ENCODE measurements at regions not wholly inside any gene's neighbourhood (a gene's known extent, or its start where the extent isn't known, plus 50 kb on each side); places are given as distances from the start of the nearest gene placed in this dataset.
A peak's percentile ranks its signal among the peaks of the same experiment; 100 is the strongest.
"Not testable (repeated sequence)": the region's sequence is repeated elsewhere in the genome, so short reads cannot be mapped to it uniquely, and the experiment has no call there.

DNA sequence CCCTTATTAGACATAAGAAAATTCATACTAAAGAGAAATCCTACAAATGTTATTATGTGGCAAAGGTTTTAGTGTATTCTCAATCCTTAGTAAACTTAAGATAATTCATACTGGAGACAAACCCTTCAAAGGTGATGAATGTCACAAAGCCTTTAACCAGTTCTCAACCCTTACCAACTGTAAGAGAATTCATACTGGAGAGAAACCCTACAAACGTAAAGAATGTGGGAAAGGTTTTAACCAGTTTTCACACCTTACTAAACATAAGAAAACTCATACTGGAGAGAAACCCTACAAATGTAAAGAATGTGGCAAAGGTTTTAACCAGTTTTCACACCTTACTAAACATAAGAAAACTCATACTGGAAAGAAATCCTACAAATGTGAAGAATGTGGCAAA lies 93.2 kb downstream of the ZNF680 start:
- Histone ChIP-seq H3K4me2 (ENCODE audit: insufficient read depth, low read length) (no peak overlapping the region), H3K27me3 (ENCODE audit: insufficient read depth, low read length) (no peaks in the 10 kb centered on the region), H3K36me3 (ENCODE audit: insufficient read depth, low read length) (no peaks in the 10 kb centered on the region), H2AFZ (ENCODE audit: low read length) (no peak overlapping the region), H3K4me1 (ENCODE audit: insufficient read depth, low read length) (no peaks in the 10 kb centered on the region), H3K79me2 (ENCODE audit: insufficient read depth, low read length) (no peaks in the 10 kb centered on the region), H4K20me1 (ENCODE audit: insufficient read depth, low read length) (no peaks in the 10 kb centered on the region), H3K4me3 (ENCODE audit: insufficient read depth, low read length) (no peak overlapping the region), H3K27ac (ENCODE audit: low read depth, low read length) (no peak overlapping the region), H3K9me3 (ENCODE audit: low read depth, low read length) (peaks cover 4% of the 10 kb centered on the region)
- TF ChIP-seq, protein P1, sequence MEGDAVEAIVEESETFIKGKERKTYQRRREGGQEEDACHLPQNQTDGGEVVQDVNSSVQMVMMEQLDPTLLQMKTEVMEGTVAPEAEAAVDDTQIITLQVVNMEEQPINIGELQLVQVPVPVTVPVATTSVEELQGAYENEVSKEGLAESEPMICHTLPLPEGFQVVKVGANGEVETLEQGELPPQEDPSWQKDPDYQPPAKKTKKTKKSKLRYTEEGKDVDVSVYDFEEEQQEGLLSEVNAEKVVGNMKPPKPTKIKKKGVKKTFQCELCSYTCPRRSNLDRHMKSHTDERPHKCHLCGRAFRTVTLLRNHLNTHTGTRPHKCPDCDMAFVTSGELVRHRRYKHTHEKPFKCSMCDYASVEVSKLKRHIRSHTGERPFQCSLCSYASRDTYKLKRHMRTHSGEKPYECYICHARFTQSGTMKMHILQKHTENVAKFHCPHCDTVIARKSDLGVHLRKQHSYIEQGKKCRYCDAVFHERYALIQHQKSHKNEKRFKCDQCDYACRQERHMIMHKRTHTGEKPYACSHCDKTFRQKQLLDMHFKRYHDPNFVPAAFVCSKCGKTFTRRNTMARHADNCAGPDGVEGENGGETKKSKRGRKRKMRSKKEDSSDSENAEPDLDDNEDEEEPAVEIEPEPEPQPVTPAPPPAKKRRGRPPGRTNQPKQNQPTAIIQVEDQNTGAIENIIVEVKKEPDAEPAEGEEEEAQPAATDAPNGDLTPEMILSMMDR (IDR thresholded peaks at IDR 0.05; ENCODE audit: extremely low read depth, low read depth, low read length): no peak
- DNase-seq (ENCODE audit: insufficient read length, low spot score, missing footprints): peak; percentile 30

DNA sequence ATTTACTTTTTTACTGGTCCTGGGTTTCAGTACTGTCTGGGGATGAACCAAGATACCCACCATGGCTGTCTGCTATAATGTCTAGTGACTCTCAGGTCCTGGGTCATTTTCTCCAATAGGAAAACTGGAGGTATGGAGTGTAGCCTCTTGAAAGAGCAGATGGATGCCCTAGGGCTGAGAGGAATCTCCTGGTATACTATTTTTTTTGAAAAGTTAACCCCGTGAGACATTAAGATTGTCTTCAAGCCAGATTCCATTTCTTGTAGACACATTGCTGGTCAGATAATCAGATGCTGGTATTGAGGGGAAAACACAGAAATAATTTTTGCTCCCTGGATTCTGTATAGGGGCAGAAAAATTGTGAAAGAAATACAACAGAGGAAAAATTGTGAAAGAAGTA lies 97.3 kb downstream of the ZNF680 start:
- TF ChIP-seq, protein P1 (IDR thresholded peaks at IDR 0.05; ENCODE audit: extremely low read depth, low read depth, low read length): no peak

DNA sequence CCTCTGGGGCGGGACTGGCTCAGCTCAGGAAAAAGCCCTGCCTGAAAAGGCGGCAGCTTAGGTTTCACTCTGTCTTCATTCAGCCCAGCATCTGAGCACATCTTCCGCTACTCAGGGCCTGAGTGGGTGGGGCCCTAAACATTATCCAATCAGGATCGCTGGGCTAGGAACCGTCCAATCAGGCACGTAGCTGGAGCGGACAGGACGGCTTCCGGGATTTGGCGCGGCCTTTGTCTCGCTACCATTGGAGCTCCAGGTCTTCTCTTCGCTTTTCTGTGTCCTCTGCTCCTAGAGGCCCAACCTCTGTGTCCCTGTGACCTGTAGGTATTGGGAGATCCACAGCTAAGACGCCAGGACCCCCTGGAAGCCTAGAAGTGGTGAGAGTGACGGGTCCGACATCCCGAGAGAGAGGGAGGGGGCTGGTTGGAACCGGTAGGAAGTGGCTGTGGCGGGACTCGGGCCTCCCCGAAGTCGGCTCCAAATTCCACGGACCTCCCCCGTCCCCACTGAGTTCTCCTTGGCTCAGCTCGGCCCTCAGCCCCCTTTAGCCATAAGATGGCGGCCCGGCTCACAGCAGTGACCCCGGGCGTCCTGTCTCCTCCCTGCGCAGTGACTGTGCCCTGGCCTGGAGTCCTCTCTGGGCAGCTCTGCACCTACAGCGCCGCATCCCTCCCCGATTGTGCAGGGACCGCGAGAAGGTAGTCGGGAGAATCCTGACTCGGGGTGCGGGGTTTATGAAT lies 99.1 kb downstream of the ZNF680 start:
- H3K4me2 ChIP-seq (ENCODE audit: insufficient read depth, low read length): no peak overlapping the region
- peak; percentile 83 for DNase-seq (ENCODE audit: insufficient read length, low spot score, missing footprints)

More for the DNA sequence above, 97.3 kb downstream of the ZNF680 start:
- H3K4me1 ChIP-seq (ENCODE audit: insufficient read depth, low read length): no peaks in the 10 kb centered on the region
- H3K4me2 ChIP-seq (ENCODE audit: insufficient read depth, low read length): no peak overlapping the region
- peaks cover 4% of the 10 kb centered on the region for H3K9me3 ChIP-seq (ENCODE audit: low read depth, low read length)
- no peak overlapping the region for H3K27ac ChIP-seq (ENCODE audit: low read depth, low read length)
- H3K79me2 ChIP-seq (ENCODE audit: insufficient read depth, low read length): no peaks in the 10 kb centered on the region
- H2AFZ ChIP-seq (ENCODE audit: low read length): no peak overlapping the region
- no peaks in the 10 kb centered on the region for H3K27me3 ChIP-seq (ENCODE audit: insufficient read depth, low read length)
- H3K36me3 ChIP-seq (ENCODE audit: insufficient read depth, low read length): no peaks in the 10 kb centered on the region
- DNase-seq (ENCODE audit: insufficient read length, low spot score, missing footprints): no peak
- H3K4me3 ChIP-seq (ENCODE audit: insufficient read depth, low read length): no peak overlapping the region
- H4K20me1 ChIP-seq (ENCODE audit: insufficient read depth, low read length): no peaks in the 10 kb centered on the region

DNA sequence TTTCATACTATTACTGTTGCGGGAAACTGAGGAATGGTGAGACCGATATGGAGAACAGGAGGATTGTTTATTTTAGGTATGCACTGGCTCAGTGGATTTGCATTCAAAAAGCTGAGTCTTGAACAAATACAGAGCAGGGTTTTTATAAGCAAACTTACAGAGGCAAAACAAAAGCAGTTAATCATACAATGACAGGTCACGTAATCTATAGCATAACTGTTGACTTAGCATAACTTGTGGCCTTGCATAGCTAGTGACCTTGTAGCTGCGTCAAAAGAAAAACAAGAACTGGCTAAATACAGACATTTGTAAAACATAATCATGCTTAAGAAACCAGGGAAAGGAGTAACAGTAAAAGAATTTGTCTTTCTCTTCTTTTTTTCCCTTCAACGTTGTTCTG lies 103.0 kb downstream of the ZNF680 start:
- H3K27ac ChIP-seq (ENCODE audit: low read depth, low read length); H3K79me2 ChIP-seq (ENCODE audit: insufficient read depth, low read length); H3K4me2 ChIP-seq (ENCODE audit: insufficient read depth, low read length); H4K20me1 ChIP-seq (ENCODE audit: insufficient read depth, low read length); DNase-seq (ENCODE audit: insufficient read length, low spot score, missing footprints); H3K27me3 ChIP-seq (ENCODE audit: insufficient read depth, low read length); H3K36me3 ChIP-seq (ENCODE audit: insufficient read depth, low read length); H3K4me3 ChIP-seq (ENCODE audit: insufficient read depth, low read length); H3K4me1 ChIP-seq (ENCODE audit: insufficient read depth, low read length); H3K9me3 ChIP-seq (ENCODE audit: low read depth, low read length); H2AFZ ChIP-seq (ENCODE audit: low read length): not testable (repeated sequence)

More for the DNA sequence above, 99.1 kb downstream of the ZNF680 start:
- no peaks in the 10 kb centered on the region for H3K4me1 ChIP-seq (ENCODE audit: insufficient read depth, low read length)
- no peaks in the 10 kb centered on the region for H3K27me3 ChIP-seq (ENCODE audit: insufficient read depth, low read length)
- no peaks in the 10 kb centered on the region for H4K20me1 ChIP-seq (ENCODE audit: insufficient read depth, low read length)
- peak overlapping the region; percentile 95 for H2AFZ ChIP-seq (ENCODE audit: low read length)
- no peaks in the 10 kb centered on the region for H3K79me2 ChIP-seq (ENCODE audit: insufficient read depth, low read length)
- H3K36me3 ChIP-seq (ENCODE audit: insufficient read depth, low read length): no peaks in the 10 kb centered on the region
- H3K9me3 ChIP-seq (ENCODE audit: low read depth, low read length): no peaks in the 10 kb centered on the region
- no peak overlapping the region for H3K27ac ChIP-seq (ENCODE audit: low read depth, low read length)
- peak overlapping the region; percentile 75 for H3K4me3 ChIP-seq (ENCODE audit: insufficient read depth, low read length)
- TF ChIP-seq, protein P1 (IDR thresholded peaks at IDR 0.05; ENCODE audit: extremely low read depth, low read depth, low read length): no peak
